ENCODE measurements at regions not wholly inside any gene's neighbourhood (a gene's known extent, or its start where the extent isn't known, plus 50 kb on each side); places are given as distances from the start of the nearest gene placed in this dataset.

GRCh38 chr4:30641345-30641744 lies 78.8 kb upstream of the PCDH7 start:
- TF ChIP-seq CTCF (IDR thresholded peaks at IDR 0.05): no peak
- TF ChIP-seq POLR2A (IDR thresholded peaks at IDR 0.05): no peak
- no peak for TF ChIP-seq EP300 (IDR thresholded peaks at IDR 0.05)
